Body of pancreas (tissue), 4 donors: ENCODE measurements at regions not wholly inside any gene's neighbourhood (a gene's known extent, or its start where the extent isn't known, plus 50 kb on each side); places are given as distances from the start of the nearest gene placed in this dataset.

Experiments used
- CTCF ChIP-seq, 7 experiments: fragments of 450-650 bp in 4 of 7; fragments of 200-600 bp in 3 of 7; sonication (generic) in 3 of 7; IDR thresholded peaks; one replicate each; pipeline ENCODE4 v1.5.1; 2016 to 2019; ENCODE audit warnings: antibody characterized with exemption in 7 of 7
- POLR2A ChIP-seq, 3 donors: fragments of 450-650 bp; IDR thresholded peaks; one replicate each; pipeline ENCODE4 v1.6.1; 2016; ENCODE audit warnings: antibody characterized with exemption in 3 of 3, mild to moderate bottlenecking in 2 of 3

GRCh38 chr7:17057143-17057509 is 175.3 kb upstream of the AGR3 start:
- TF ChIP-seq CTCF (IDR thresholded peaks at IDR 0.05), result no peak
- no peak for TF ChIP-seq POLR2A (IDR thresholded peaks at IDR 0.05)
